ENCODE measurements at regions not wholly inside any gene's neighbourhood (a gene's known extent, or its start where the extent isn't known, plus 50 kb on each side); places are given as distances from the start of the nearest gene placed in this dataset.

DNA sequence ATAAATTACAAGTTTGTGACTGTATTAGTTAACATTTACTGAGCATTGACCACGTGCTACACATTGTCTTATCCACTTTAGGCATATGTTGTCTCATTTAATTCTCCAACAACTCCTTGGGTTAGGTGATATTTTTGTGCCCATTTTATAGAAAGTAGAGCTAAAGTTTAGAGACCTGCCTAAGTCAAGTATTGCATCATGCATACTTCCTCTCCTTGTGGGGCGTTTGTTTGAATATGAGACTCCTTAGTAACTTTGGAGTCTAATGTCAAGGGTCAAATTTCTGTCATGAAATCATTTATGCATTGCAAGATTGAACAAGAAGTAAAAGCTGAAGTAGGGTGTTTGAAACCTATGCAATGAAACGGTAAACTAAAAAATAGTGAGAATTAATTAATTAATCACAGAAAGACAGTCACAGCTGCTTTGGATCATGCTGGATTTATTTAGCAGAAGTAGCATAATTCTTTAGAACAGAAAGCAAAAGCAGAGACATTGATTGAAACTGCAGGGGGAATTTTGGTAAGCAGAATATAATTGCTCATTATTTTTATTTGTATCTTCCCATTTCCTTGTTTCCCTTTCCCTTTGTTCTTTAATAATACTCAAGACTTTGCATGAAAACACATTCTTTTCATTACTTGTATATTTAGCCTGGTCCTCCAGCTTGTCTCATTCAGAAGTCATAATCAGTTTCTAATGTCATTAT lies 1374.4 kb upstream of the GJE1 start:
- Histone ChIP-seq H3K27ac (no peak overlapping the region), H3K36me3 (no peaks in the 10 kb centered on the region), H3K9me3 (no peaks in the 10 kb centered on the region), H3K27me3 (no peaks in the 10 kb centered on the region), H3K4me3 (no peak overlapping the region), H3K4me1 (no peaks in the 10 kb centered on the region)
- in situ Hi-C loops (cut with MboI; ENCODE audit: low sequenced_read_pairs in 4 of 4) (no loop called here), intact Hi-C loops (cut with DNase I; ENCODE audit: low total_unique reads) (no loop called here)
- DNase-seq: no peak
- TF ChIP-seq POLR2A (IDR thresholded peaks at IDR 0.05) (no peak), CTCF (IDR thresholded peaks at IDR 0.05 in 4 of 5, conservative IDR thresholded peaks at IDR 0.05 in 1 of 5) (no peak)
- ATAC-seq: no peak

- DNase-seq (no peak), ATAC-seq (no peak)
- Histone ChIP-seq H3K36me3 (no peaks in the 10 kb centered on the region), H3K4me1 (no peaks in the 10 kb centered on the region), H3K9me3 (no peaks in the 10 kb centered on the region), H3K27me3 (no peaks in the 10 kb centered on the region), H3K27ac (no peak overlapping the region), H3K4me3 (no peak overlapping the region)
- TF ChIP-seq POLR2A (IDR thresholded peaks at IDR 0.05): no peak
- TF ChIP-seq CTCF (IDR thresholded peaks at IDR 0.05 in 4 of 5, conservative IDR thresholded peaks at IDR 0.05 in 1 of 5): no peak
- in situ Hi-C loops (cut with MboI; ENCODE audit: low sequenced_read_pairs in 4 of 4) (no loop called here), intact Hi-C loops (cut with DNase I; ENCODE audit: low total_unique reads) (no loop called here)
Measured at GRCh38 chr6:140752234-140752633, 1377.8 kb upstream of the CITED2 start.

- intact Hi-C loops (cut with DNase I; ENCODE audit: low total_unique reads): no loop called here
- TF ChIP-seq POLR2A (IDR thresholded peaks at IDR 0.05): no peak
- Histone ChIP-seq H3K36me3 (no peaks in the 10 kb centered on the region), H3K4me1 (no peaks in the 10 kb centered on the region), H3K4me3 (no peak overlapping the region), H3K27ac (no peak overlapping the region), H3K9me3 (no peaks in the 10 kb centered on the region), H3K27me3 (no peaks in the 10 kb centered on the region)
- in situ Hi-C loops (cut with MboI; ENCODE audit: low sequenced_read_pairs in 4 of 4): no loop called here
- no peak for DNase-seq
- no peak for ATAC-seq
Measured at GRCh38 chr6:140747114-140747513, 1372.7 kb upstream of the CITED2 start.

- H3K36me3 ChIP-seq: no peaks in the 10 kb centered on the region
- H3K27ac ChIP-seq: no peak overlapping the region
- no peak overlapping the region for H3K4me3 ChIP-seq
- TF ChIP-seq CTCF (IDR thresholded peaks at IDR 0.05 in 4 of 5, conservative IDR thresholded peaks at IDR 0.05 in 1 of 5) (no peak), POLR2A (IDR thresholded peaks at IDR 0.05) (no peak)
- no peak for DNase-seq
- H3K4me1 ChIP-seq: no peaks in the 10 kb centered on the region
- ATAC-seq: no peak
- in situ Hi-C loops (cut with MboI; ENCODE audit: low sequenced_read_pairs in 4 of 4): no loop called here
- H3K27me3 ChIP-seq: no peaks in the 10 kb centered on the region
- no peaks in the 10 kb centered on the region for H3K9me3 ChIP-seq
- intact Hi-C loops (cut with DNase I; ENCODE audit: low total_unique reads): no loop called here
Measured at GRCh38 chr6:140744659-140745320, 1370.3 kb upstream of the CITED2 start.

- in situ Hi-C loops (cut with MboI; ENCODE audit: low sequenced_read_pairs in 4 of 4): no loop called here
- no peak for ATAC-seq
- no peaks in the 10 kb centered on the region for H3K36me3 ChIP-seq
- no peaks in the 10 kb centered on the region for H3K9me3 ChIP-seq
- H3K27me3 ChIP-seq: no peaks in the 10 kb centered on the region
- DNase-seq: no peak
- H3K4me1 ChIP-seq: no peaks in the 10 kb centered on the region
- TF ChIP-seq CTCF (IDR thresholded peaks at IDR 0.05 in 4 of 5, conservative IDR thresholded peaks at IDR 0.05 in 1 of 5) (no peak), POLR2A (IDR thresholded peaks at IDR 0.05) (no peak)
- H3K27ac ChIP-seq: no peak overlapping the region
- intact Hi-C loops (cut with DNase I; ENCODE audit: low total_unique reads): no loop called here
- H3K4me3 ChIP-seq: no peak overlapping the region
Measured at GRCh38 chr6:140736231-140736630, 1361.8 kb upstream of the CITED2 start.
